ENCODE measurements at regions not wholly inside any gene's neighbourhood (a gene's known extent, or its start where the extent isn't known, plus 50 kb on each side); places are given as distances from the start of the nearest gene placed in this dataset.

GRCh38 chr14:22188318-22188717, 400.7 kb downstream of the DAD1 start:
- TF ChIP-seq CTCF (conservative IDR thresholded peaks at IDR 0.05) (no peak), ZFX (IDR thresholded peaks at IDR 0.05) (no peak)

Data from C4-2B (cell line).